Immature natural killer cell (primary cell): ENCODE measurements at regions not wholly inside any gene's neighbourhood (a gene's known extent, or its start where the extent isn't known, plus 50 kb on each side); places are given as distances from the start of the nearest gene placed in this dataset.
A peak's percentile ranks its signal among the peaks of the same experiment; 100 is the strongest.
"Not testable (repeated sequence)": the region's sequence is repeated elsewhere in the genome, so short reads cannot be mapped to it uniquely, and the experiment has no call there.

Experiments
- DNase-seq, 3 donors: peaks; one replicate each; pipeline ENCODE4 v3.0.0; 2022; ENCODE audit warnings: mixed read lengths in 1 of 3
- H3K27ac Mint-ChIP-seq, 6 donors: one replicate each; pipeline ENCODE4 v1.8.0; 2020; ENCODE audit warnings: mixed read lengths in 6 of 6, mild to moderate bottlenecking in 5 of 6, inconsistent platforms in 4 of 6, moderate library complexity in 3 of 6
- H3K27me3 Mint-ChIP-seq, 3 donors: one replicate each; pipeline ENCODE4 v1.8.0; 2020 to 2021; ENCODE audit warnings: low read depth in 3 of 3, mild to moderate bottlenecking in 3 of 3, mixed read lengths in 3 of 3, moderate library complexity in 3 of 3, inconsistent platforms in 1 of 3
- H3K36me3 Mint-ChIP-seq, 3 donors: one replicate each; pipeline ENCODE4 v1.8.0; 2020; ENCODE audit warnings: mixed read lengths in 3 of 3, inconsistent platforms in 2 of 3, mild to moderate bottlenecking in 2 of 3
- H3K4me1 Mint-ChIP-seq, 2 donors: one replicate each; pipeline ENCODE4 v1.8.0; 2020; ENCODE audit warnings: inconsistent platforms in 2 of 2, mild to moderate bottlenecking in 2 of 2, mixed read lengths in 2 of 2, moderate library complexity in 1 of 2
- H3K4me3 Mint-ChIP-seq, 5 donors: one replicate each; pipeline ENCODE4 v1.8.0; 2020; ENCODE audit warnings: mild to moderate bottlenecking in 5 of 5, mixed read lengths in 5 of 5, inconsistent platforms in 3 of 5, moderate library complexity in 3 of 5
- H3K9me3 Mint-ChIP-seq, 6 donors: one replicate each; pipeline ENCODE4 v1.8.0; 2020; ENCODE audit warnings: mild to moderate bottlenecking in 6 of 6, mixed read lengths in 6 of 6, inconsistent platforms in 4 of 6, moderate library complexity in 3 of 6

- Mint-ChIP-seq H3K4me3 (peak overlapping the region in 1 of 5 donors; percentile 14), H3K4me1 (peaks cover 16 to 21% of the 10 kb centered on the region in 2 donors), H3K36me3 (no peaks in the 10 kb centered on the region), H3K27ac (no peak overlapping the region), H3K27me3 (peaks cover 6 to 17% (median 10%) of the 10 kb centered on the region in 3 donors), H3K9me3 (no peaks in the 10 kb centered on the region)
- DNase-seq: peak in 2 of 3 donors; percentile 12 to 15
Measured at GRCh38 chr15:70584838-70585706, 178.3 kb downstream of the UACA start.

DNA sequence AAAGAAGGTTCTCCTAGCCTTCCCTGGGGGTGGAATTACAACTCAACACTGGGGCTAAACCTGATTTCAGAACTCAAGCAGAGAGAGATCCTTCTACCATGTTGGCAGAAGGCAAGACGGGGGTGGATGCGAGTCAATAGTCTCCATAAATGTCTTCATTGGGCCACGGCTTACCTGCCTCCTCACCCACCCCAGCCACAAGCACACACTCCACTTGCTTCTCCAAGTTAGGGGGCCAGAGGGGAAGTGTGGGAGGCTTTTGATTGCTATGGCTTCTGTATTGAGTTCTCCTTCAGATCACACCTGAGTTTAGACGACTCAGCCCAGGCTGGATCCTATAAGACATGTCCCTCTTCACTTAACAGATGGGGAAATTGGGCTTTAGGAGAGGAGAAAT is 178.9 kb downstream of the UACA start:
- H3K4me1 Mint-ChIP-seq: peaks cover 14 to 18% of the 10 kb centered on the region in 2 donors
- no peak overlapping the region for H3K27ac Mint-ChIP-seq
- no peak for DNase-seq

DNA sequence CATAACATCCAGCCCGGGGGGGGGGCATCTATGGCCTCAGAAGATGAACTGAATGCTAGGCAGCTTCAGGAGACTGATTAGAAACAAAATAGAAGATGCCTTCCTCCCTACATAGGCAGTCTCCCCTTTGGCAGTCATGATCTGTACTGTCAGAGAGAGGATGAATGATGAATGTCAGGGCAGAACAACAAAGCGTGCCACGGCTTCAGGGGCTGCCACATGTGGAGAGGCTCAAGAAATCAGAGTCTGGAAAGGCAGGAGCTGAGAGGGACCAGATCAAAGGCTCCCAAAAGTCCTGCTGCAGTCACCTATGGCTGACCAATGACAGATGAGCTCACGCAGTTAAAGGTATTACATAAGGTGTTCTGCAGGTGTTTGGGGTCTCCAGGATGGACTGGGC is 180.4 kb downstream of the UACA start:
- H3K4me1 Mint-ChIP-seq: peaks cover 7 to 9% of the 10 kb centered on the region in 2 donors
- H3K36me3 Mint-ChIP-seq: no peaks in the 10 kb centered on the region
- H3K27ac Mint-ChIP-seq: no peak overlapping the region
- H3K9me3 Mint-ChIP-seq: no peaks in the 10 kb centered on the region
- no peak for DNase-seq
- no peak overlapping the region for H3K4me3 Mint-ChIP-seq
- H3K27me3 Mint-ChIP-seq: peaks cover 6 to 12% (median 10%) of the 10 kb centered on the region in 3 donors

More for the DNA sequence above, 178.9 kb downstream of the UACA start:
- Mint-ChIP-seq H3K27me3 (peaks cover 6 to 17% (median 10%) of the 10 kb centered on the region in 3 donors), H3K36me3 (no peaks in the 10 kb centered on the region), H3K4me3 (peak overlapping the region in 2 of 5 donors; percentile 14 to 28), H3K9me3 (no peaks in the 10 kb centered on the region)

GRCh38 chr15:70582143-70582945 is 181.0 kb downstream of the UACA start:
- Mint-ChIP-seq H3K27me3 (peaks cover 6 to 13% (median 8%) of the 10 kb centered on the region in 3 donors), H3K4me3 (no peak overlapping the region), H3K36me3 (no peaks in the 10 kb centered on the region), H3K27ac (no peak overlapping the region), H3K9me3 (no peaks in the 10 kb centered on the region), H3K4me1 (peaks cover 7 to 9% of the 10 kb centered on the region in 2 donors)
- DNase-seq: no peak

- peaks cover 3 to 7% (median 6%) of the 10 kb centered on the region in 3 donors for H3K27me3 Mint-ChIP-seq
- H3K9me3 Mint-ChIP-seq: no peaks in the 10 kb centered on the region
- no peaks in the 10 kb centered on the region for H3K36me3 Mint-ChIP-seq
- no peak overlapping the region for H3K4me3 Mint-ChIP-seq
- no peak overlapping the region for H3K27ac Mint-ChIP-seq
- no peak for DNase-seq
- H3K4me1 Mint-ChIP-seq: peaks cover 3 to 4% of the 10 kb centered on the region in 2 donors
Measured at GRCh38 chr15:70580958-70581357, 182.4 kb downstream of the UACA start.

GRCh38 chr15:70580286-70580685 is 183.1 kb downstream of the UACA start:
- Mint-ChIP-seq H3K27me3 (peaks cover 0 to 8% (median 7%) of the 10 kb centered on the region in 3 donors), H3K4me1 (no peaks in the 10 kb centered on the region), H3K36me3 (no peaks in the 10 kb centered on the region), H3K27ac (no peak overlapping the region), H3K9me3 (no peaks in the 10 kb centered on the region), H3K4me3 (no peak overlapping the region)
- DNase-seq: no peak

DNA sequence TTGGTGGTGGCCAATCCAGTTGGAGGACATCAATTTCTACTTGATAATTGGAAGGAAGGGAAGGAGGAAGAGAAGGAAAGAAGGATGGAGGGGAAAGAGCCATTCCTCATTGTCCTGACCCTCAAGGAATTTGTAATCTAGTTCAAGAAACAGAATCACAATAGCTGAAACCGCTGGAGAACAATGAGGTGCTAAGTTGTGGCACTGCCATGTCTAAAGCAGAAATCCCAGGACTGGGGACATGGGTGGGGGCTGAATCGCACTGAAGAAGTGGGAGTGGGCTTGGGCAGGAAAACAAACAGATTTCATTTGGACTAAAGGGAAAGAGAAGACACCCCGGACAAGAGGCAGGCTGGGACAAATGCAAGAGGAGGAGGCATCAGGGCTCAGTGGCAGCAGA is 183.6 kb downstream of the UACA start:
- no peaks in the 10 kb centered on the region for H3K4me1 Mint-ChIP-seq
- no peak overlapping the region for H3K4me3 Mint-ChIP-seq
- H3K36me3 Mint-ChIP-seq: no peaks in the 10 kb centered on the region
- H3K27ac Mint-ChIP-seq: no peak overlapping the region
- H3K9me3 Mint-ChIP-seq: no peaks in the 10 kb centered on the region
- H3K27me3 Mint-ChIP-seq: peaks cover 4 to 7% (median 5%) of the 10 kb centered on the region in 3 donors
- DNase-seq: no peak

DNA sequence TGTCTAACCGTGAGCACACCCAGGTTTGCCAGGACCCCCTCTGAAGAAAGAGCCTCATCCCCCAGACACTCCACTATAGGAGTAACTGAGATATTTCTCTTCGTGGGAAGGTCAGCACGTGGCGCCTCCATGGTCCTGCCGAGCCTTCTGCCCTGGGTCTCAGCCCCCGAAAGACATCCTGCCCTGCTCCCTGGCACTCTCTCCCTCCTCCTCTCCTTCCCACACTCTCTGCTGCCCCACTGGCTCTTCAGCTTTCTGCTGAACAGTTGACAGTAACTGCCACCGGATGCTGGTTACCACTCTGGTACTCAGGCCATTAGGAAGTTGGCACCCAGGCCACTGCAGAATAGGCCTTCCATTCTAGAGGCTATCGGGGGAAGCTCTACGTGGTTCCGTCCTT is 185.2 kb downstream of the UACA start:
- Mint-ChIP-seq H3K36me3 (peaks cover 0 to 3% (median 3%) of the 10 kb centered on the region in 3 donors), H3K9me3 (peaks cover 0 to 3% (median 0%) of the 10 kb centered on the region in 6 donors), H3K27me3 (peaks cover 4 to 8% (median 5%) of the 10 kb centered on the region in 3 donors), H3K4me3 (no peak overlapping the region), H3K27ac (no peak overlapping the region), H3K4me1 (no peaks in the 10 kb centered on the region)
- no peak for DNase-seq

- Mint-ChIP-seq H3K27ac (no peak overlapping the region), H3K9me3 (peaks cover 0 to 3% (median 0%) of the 10 kb centered on the region in 6 donors), H3K4me3 (no peak overlapping the region), H3K27me3 (peaks cover 4 to 11% (median 5%) of the 10 kb centered on the region in 3 donors), H3K36me3 (peaks cover 3 to 4% (median 3%) of the 10 kb centered on the region in 3 donors), H3K4me1 (no peaks in the 10 kb centered on the region)
- DNase-seq: no peak
Measured at GRCh38 chr15:70576696-70577095, 186.7 kb downstream of the UACA start.

DNA sequence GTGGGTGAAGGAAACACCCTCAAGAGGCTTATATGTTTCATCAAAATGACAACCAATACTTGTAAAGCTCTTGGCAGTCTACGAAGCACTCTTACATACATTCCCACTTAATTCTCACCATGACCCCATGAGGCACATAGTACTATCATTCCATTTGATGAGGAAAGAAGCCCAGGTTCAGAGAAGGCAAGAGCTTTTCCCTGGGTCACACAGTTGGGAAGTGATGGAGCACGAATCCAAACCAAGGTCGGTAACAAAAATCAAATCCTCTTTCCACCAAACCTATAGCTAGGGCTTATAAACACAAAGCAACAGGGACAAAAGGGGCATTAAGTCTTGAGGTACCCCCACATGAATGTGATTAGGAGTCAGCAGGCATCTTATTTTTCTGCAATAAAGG is 187.1 kb downstream of the UACA start:
- Mint-ChIP-seq H3K9me3 (peaks cover 0 to 3% (median 0%) of the 10 kb centered on the region in 6 donors), H3K27me3 (peaks cover 4 to 11% (median 5%) of the 10 kb centered on the region in 3 donors), H3K36me3 (peaks cover 3 to 4% (median 3%) of the 10 kb centered on the region in 3 donors), H3K27ac (no peak overlapping the region), H3K4me3 (no peak overlapping the region), H3K4me1 (no peaks in the 10 kb centered on the region)
- DNase-seq: no peak

GRCh38 chr15:70575231-70576226 is 187.8 kb downstream of the UACA start:
- Mint-ChIP-seq H3K27ac (no peak overlapping the region), H3K4me1 (no peaks in the 10 kb centered on the region), H3K4me3 (no peak overlapping the region), H3K27me3 (peaks cover 4 to 11% (median 5%) of the 10 kb centered on the region in 3 donors), H3K36me3 (peaks cover 3 to 4% (median 3%) of the 10 kb centered on the region in 3 donors), H3K9me3 (peaks cover 0 to 3% (median 0%) of the 10 kb centered on the region in 6 donors)
- no peak for DNase-seq

GRCh38 chr15:70574325-70574724 is 189.0 kb downstream of the UACA start:
- DNase-seq, H3K27ac Mint-ChIP-seq, H3K9me3 Mint-ChIP-seq, H3K4me1 Mint-ChIP-seq, H3K36me3 Mint-ChIP-seq, H3K4me3 Mint-ChIP-seq: not testable (repeated sequence)
- H3K27me3 Mint-ChIP-seq: peaks cover 4 to 11% (median 5%) of the 10 kb centered on the region in 3 donors
